ENCODE measurements at regions not wholly inside any gene's neighbourhood (a gene's known extent, or its start where the extent isn't known, plus 50 kb on each side); places are given as distances from the start of the nearest gene placed in this dataset.

DNA sequence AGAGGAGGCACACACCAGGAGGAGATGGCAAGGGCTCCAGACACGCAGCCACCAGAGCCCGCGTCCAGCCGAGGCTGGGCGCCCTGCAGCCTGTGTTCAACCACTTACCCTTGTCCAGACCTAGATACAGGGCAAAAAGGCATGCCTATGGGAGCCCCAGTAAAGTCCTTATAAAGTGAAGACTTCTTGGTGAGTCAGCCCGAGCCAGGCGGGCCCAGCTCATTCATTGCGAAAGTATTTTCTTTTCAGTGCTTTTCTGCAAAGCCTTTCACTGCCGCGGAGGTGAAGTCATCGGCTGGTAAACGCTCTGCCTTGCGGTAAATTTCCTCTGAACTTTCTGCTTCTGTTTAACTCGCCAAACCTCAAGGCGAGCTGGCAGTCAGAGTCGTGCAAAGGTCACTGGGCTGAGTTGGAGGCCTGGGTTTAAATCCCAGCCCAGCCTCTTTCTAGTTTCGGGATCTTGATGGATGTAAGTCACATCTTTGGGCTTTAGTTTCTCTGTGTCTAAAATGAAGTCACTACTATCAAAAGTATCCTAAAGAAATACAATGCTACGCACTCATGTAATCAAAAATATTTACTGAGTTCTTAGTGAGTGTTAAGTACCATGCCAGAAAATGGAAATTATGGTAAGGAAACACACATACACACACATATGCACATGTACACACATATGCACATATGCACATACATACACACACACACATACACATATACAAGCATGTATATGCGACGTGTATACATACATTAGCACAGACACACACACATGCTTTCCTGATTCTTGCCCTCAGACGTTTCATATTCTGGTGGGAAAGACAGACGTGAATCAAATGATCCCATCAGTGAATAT is 54.7 kb upstream of the IFFO2 start:
- ChIA-PET CTCF (interaction anchor here (1.3 to 1.8 kb wide), 3 partner anchors 38 to 104 kb away, joined by 3 to 4 read pairs (median 4); no protein-coding TSS in a partner anchor), POLR2A (interaction anchor here (1.0 to 1.2 kb wide), 2 partner anchors 63 to 108 kb away, joined by 3 to 5 read pairs; no protein-coding TSS in a partner anchor)
- Histone ChIP-seq H3K27ac (ENCODE audit: low read depth, low read length) (no peak overlapping the region), H3K4me1 (ENCODE audit: insufficient read depth, low read length) (peaks cover 16% of the 10 kb centered on the region), H3K27me3 (ENCODE audit: insufficient read depth, low read length, poor library complexity, severe bottlenecking) (no peaks in the 10 kb centered on the region), H3K36me3 (ENCODE audit: insufficient read depth, low read length) (no peaks in the 10 kb centered on the region), H3K9me3 (ENCODE audit: low read length) (no peaks in the 10 kb centered on the region), H3K4me3 (ENCODE audit: low read length) (no peak overlapping the region)
- peak overlapping the region; percentile 5 to 82 (median 59) for H3K27ac Mint-ChIP-seq
- peak overlapping the region in 6 of 7 donors; percentile 61 to 79 (median 68) for H3K4me3 Mint-ChIP-seq
- DNase-seq, result peak; percentile 17 to 75 (median 25)
- peaks cover 17 to 20% (median 20%) of the 10 kb centered on the region in 3 donors for H3K4me1 Mint-ChIP-seq
- no peaks in the 10 kb centered on the region for H3K9me3 Mint-ChIP-seq
- H3K36me3 Mint-ChIP-seq, result no peaks in the 10 kb centered on the region
- peaks cover under 1 to 7% of the 10 kb centered on the region in 2 donors for H3K27me3 Mint-ChIP-seq

DNA sequence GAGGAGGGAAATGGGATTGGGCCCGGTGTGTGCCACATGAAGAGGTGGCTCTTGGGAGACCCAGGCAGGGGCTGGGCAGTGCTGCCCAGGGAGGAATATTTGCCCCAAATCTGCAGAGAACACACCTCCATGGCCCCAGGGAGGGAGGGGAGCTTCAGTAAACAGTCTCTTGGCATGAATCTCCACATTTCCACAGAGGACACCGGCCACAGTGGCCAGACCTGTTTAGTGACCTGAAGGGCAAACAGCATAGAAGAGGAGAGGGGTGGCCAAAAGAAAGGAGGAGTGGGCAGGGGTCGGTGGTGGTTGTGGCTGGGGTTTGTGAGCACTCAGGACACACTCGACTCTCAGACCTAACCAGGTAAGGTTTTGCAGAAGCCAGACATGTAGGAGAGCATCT is 54.0 kb upstream of the IFFO2 start:
- Mint-ChIP-seq H3K9me3 (no peaks in the 10 kb centered on the region), H3K27me3 (peaks cover 2 to 15% of the 10 kb centered on the region in 2 donors), H3K4me3 (peak overlapping the region in 5 of 7 donors; percentile 61 to 79 (median 69)), H3K4me1 (peaks cover 17 to 20% (median 20%) of the 10 kb centered on the region in 3 donors), H3K27ac (peak overlapping the region in 4 of 8 donors; percentile 35 to 67 (median 58)), H3K36me3 (no peaks in the 10 kb centered on the region)
- no peaks in the 10 kb centered on the region for H3K9me3 ChIP-seq (ENCODE audit: low read length)
- no peak overlapping the region for H3K4me3 ChIP-seq (ENCODE audit: low read length)
- H3K4me1 ChIP-seq (ENCODE audit: insufficient read depth, low read length), result peaks cover 16% of the 10 kb centered on the region
- no peak overlapping the region for H3K27ac ChIP-seq (ENCODE audit: low read depth, low read length)
- no peak for DNase-seq
- no peaks in the 10 kb centered on the region for H3K36me3 ChIP-seq (ENCODE audit: insufficient read depth, low read length)
- ChIA-PET CTCF (interaction anchor here (1.3 to 1.8 kb wide), 3 partner anchors 38 to 103 kb away, joined by 3 to 4 read pairs (median 4); no protein-coding TSS in a partner anchor), POLR2A (interaction anchor here (1.0 to 1.2 kb wide), 2 partner anchors 64 to 108 kb away, joined by 3 to 5 read pairs; no protein-coding TSS in a partner anchor)
- H3K27me3 ChIP-seq (ENCODE audit: insufficient read depth, low read length, poor library complexity, severe bottlenecking), result no peaks in the 10 kb centered on the region

DNA sequence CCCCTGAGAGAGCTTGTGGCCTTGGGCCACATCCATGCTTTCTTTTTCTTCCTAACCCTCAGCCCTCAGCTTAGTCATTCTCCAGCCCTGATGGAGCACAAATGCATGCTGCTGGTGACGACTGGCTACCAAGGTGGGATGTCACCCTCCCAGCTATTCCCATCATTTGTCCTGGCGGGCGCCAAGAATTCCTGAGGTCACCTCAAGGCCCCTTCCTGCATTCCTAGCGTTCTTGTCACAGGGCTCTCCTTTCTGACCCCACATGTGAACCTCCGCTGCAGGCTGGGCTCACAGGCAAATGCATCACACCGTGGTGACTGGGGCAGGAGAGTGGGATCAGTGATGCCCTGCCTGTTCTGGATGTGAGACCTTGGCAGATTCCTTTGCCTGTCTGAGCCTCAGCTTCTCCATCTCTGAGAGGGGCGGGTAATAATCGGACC is 53.4 kb upstream of the IFFO2 start:
- Mint-ChIP-seq H3K4me1 (peaks cover 17 to 20% (median 20%) of the 10 kb centered on the region in 3 donors), H3K4me3 (peak overlapping the region in 1 of 7 donors; percentile 20), H3K27me3 (peaks cover 4 to 16% of the 10 kb centered on the region in 2 donors), H3K9me3 (no peaks in the 10 kb centered on the region), H3K36me3 (no peaks in the 10 kb centered on the region), H3K27ac (peak overlapping the region in 1 of 8 donors; percentile 93)
- Histone ChIP-seq H3K36me3 (ENCODE audit: insufficient read depth, low read length) (no peaks in the 10 kb centered on the region), H3K27ac (ENCODE audit: low read depth, low read length) (no peak overlapping the region), H3K27me3 (ENCODE audit: insufficient read depth, low read length, poor library complexity, severe bottlenecking) (no peaks in the 10 kb centered on the region), H3K9me3 (ENCODE audit: low read length) (no peaks in the 10 kb centered on the region), H3K4me1 (ENCODE audit: insufficient read depth, low read length) (peaks cover 16% of the 10 kb centered on the region), H3K4me3 (ENCODE audit: low read length) (no peak overlapping the region)
- DNase-seq, result no peak
- ChIA-PET CTCF (interaction anchor here (1.0 to 1.7 kb wide), 4 partner anchors 34 to 96 kb away, joined by 3 to 4 read pairs (median 3); no protein-coding TSS in a partner anchor), POLR2A (no interaction called here)

DNA sequence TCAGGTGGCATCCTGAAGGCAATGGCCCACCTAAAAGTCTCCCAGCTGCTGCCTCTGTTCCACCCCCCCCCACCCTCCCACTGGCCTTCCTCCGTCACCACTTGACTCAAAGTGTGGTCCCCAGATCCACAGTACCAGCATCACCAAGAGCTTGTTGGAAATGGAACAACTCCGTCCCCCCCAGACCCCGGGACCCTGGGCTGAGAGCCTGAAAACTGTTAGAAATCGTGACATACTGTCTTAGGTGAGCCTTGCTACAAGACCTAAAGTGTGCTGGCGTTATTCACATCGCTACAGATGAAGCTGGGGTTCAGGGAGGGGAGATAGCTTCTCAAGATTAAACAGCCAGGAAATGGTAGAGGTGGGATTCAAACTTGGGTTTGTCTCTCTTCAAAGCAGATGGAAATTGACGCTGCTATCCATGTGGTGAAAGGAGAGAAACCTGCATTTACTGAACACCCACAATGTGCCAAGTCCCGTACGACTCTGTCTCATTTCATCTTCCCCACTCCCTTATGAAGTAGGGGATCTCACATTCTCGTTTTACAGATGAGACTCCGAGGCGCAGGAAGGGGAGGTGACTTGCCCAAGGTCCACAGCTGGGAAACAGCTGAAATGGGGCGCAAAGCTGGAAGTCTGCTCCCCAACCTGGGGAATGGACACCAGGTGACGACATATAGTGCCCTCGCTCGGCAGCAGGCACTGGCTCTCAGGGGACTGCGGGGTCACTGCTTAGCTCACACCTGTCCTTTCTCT is 52.8 kb upstream of the IFFO2 start:
- no peak for DNase-seq
- CTCF ChIA-PET, result interaction anchor here (1.0 to 1.7 kb wide), 3 partner anchors 34 to 49 kb away, joined by 3 to 4 read pairs (median 3); no protein-coding TSS in a partner anchor
- H3K9me3 ChIP-seq (ENCODE audit: low read length), result no peaks in the 10 kb centered on the region
- H3K36me3 ChIP-seq (ENCODE audit: insufficient read depth, low read length), result no peaks in the 10 kb centered on the region
- peaks cover 4 to 16% of the 10 kb centered on the region in 2 donors for H3K27me3 Mint-ChIP-seq
- peaks cover 17 to 20% (median 20%) of the 10 kb centered on the region in 3 donors for H3K4me1 Mint-ChIP-seq
- H3K4me3 Mint-ChIP-seq, result no peak overlapping the region
- POLR2A ChIA-PET, result no interaction called here
- no peaks in the 10 kb centered on the region for H3K36me3 Mint-ChIP-seq
- no peaks in the 10 kb centered on the region for H3K27me3 ChIP-seq (ENCODE audit: insufficient read depth, low read length, poor library complexity, severe bottlenecking)
- H3K27ac ChIP-seq (ENCODE audit: low read depth, low read length), result no peak overlapping the region
- H3K4me3 ChIP-seq (ENCODE audit: low read length), result no peak overlapping the region
- H3K27ac Mint-ChIP-seq, result peak overlapping the region in 1 of 8 donors; percentile 93
- peaks cover 16% of the 10 kb centered on the region for H3K4me1 ChIP-seq (ENCODE audit: insufficient read depth, low read length)
- H3K9me3 Mint-ChIP-seq, result no peaks in the 10 kb centered on the region

DNA sequence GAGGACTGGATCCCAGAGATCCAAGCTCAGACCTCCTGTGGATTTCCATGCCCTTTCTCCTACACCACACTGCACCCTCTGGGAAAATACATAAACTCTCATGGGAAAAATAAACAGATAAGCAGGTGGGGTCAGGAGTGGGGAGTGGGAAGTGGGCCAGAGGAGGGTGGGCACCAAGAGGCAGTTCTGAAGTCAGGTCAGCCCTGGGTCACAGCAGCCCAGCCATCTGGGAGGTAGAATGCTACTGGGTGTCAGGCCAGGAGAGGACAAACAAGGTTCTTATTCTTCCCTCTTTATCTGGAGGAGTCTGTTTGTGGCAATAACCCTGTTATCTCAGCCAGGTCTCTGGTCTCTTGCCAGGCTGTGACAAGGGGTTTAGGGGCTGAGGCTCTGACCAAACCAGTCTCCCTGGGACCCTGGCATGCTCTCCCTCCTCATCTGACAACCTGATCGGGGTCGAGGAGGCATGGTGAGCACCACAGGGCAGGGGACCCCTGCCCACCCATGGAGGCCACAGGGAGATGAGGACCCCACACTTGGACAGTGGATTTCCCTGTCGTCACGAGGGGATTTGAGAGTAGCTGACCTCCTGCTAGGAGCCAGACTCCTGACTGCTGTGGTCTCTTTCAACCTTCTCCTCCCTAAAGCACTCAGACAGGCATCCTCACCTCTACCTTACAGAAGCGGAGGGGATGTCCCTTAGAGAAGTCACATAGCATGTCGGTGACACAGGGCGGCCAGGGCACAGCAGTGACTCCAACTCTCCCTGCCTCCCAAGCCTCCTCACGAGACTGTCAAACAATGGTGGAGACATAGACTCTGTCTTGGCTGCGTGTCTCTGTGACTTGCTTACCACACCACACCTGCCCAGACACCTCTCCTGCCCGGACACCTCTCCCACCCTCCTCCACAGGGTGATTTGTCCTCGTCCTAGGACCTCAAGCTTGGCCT is 51.3 kb upstream of the IFFO2 start:
- Mint-ChIP-seq H3K4me1 (peaks cover 17 to 20% (median 20%) of the 10 kb centered on the region in 3 donors), H3K4me3 (no peak overlapping the region), H3K27ac (peak overlapping the region in 2 of 8 donors; percentile 9 to 33), H3K9me3 (peaks cover 0 to 4% (median 0%) of the 10 kb centered on the region in 5 donors), H3K36me3 (peaks cover 0 to 6% (median 0%) of the 10 kb centered on the region in 3 donors), H3K27me3 (peaks cover 5 to 16% of the 10 kb centered on the region in 2 donors)
- ChIA-PET CTCF (interaction anchor here (1.7 kb wide), 1 partner anchor 36 kb away, joined by 3 read pairs; no protein-coding TSS in a partner anchor), POLR2A (no interaction called here)
- H3K4me3 ChIP-seq (ENCODE audit: low read length), result no peak overlapping the region
- H3K9me3 ChIP-seq (ENCODE audit: low read length), result no peaks in the 10 kb centered on the region
- no peak for DNase-seq
- no peaks in the 10 kb centered on the region for H3K27me3 ChIP-seq (ENCODE audit: insufficient read depth, low read length, poor library complexity, severe bottlenecking)
- H3K4me1 ChIP-seq (ENCODE audit: insufficient read depth, low read length), result peaks cover 16% of the 10 kb centered on the region
- no peak overlapping the region for H3K27ac ChIP-seq (ENCODE audit: low read depth, low read length)
- H3K36me3 ChIP-seq (ENCODE audit: insufficient read depth, low read length), result no peaks in the 10 kb centered on the region

DNA sequence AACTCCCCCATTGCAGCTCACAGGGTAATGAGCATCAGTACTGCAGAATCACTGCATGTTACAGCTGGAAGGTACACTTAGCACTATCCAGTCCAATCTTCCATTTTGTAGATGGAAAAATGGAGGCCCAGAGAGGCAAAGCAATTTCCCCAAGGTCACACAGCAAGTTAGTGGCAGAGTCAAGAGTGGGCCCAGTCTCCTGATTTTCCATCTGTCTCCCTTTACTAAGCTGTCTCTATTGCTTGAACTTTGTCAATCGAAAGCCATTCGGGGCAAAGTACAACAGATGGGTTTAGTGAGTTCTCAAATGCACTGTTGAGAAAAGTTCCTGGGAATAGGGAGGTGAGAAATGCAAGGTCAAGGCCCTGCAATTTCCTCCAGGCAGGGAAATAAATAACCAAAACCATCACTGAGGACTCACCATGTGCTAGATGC is 50.4 kb upstream of the IFFO2 start:
- H3K9me3 Mint-ChIP-seq, result peaks cover 0 to 8% (median 0%) of the 10 kb centered on the region in 5 donors
- H3K4me1 Mint-ChIP-seq, result peaks cover 17 to 20% (median 18%) of the 10 kb centered on the region in 3 donors
- CTCF ChIA-PET, result no interaction called here
- no peak overlapping the region for H3K4me3 Mint-ChIP-seq
- peaks cover 16% of the 10 kb centered on the region for H3K4me1 ChIP-seq (ENCODE audit: insufficient read depth, low read length)
- H3K27me3 Mint-ChIP-seq, result peaks cover 5 to 16% of the 10 kb centered on the region in 2 donors
- no peaks in the 10 kb centered on the region for H3K36me3 ChIP-seq (ENCODE audit: insufficient read depth, low read length)
- H3K27me3 ChIP-seq (ENCODE audit: insufficient read depth, low read length, poor library complexity, severe bottlenecking), result no peaks in the 10 kb centered on the region
- H3K27ac ChIP-seq (ENCODE audit: low read depth, low read length), result no peak overlapping the region
- no peaks in the 10 kb centered on the region for H3K9me3 ChIP-seq (ENCODE audit: low read length)
- H3K4me3 ChIP-seq (ENCODE audit: low read length), result no peak overlapping the region
- no peak overlapping the region for H3K27ac Mint-ChIP-seq
- peaks cover 0 to 6% (median 1%) of the 10 kb centered on the region in 3 donors for H3K36me3 Mint-ChIP-seq
- no peak for DNase-seq
- POLR2A ChIA-PET, result no interaction called here

Data from CD8-positive, alpha-beta memory T cell (primary cell).